GM10266 (cell line): ENCODE measurements at regions not wholly inside any gene's neighbourhood (a gene's known extent, or its start where the extent isn't known, plus 50 kb on each side); places are given as distances from the start of the nearest gene placed in this dataset.

Source experiments
- DNase-seq: peaks from one replicate; pipeline ENCODE4 v3.0.0; 2012; ENCODE audit errors: extremely low spot score
- CTCF ChIP-seq: IDR thresholded peaks from 2 replicates; pipeline ENCODE4 v1.5.1; 2012; ENCODE audit warnings: mild to moderate bottlenecking, low read depth; ENCODE audit not compliant: control insufficient read depth, insufficient read depth; ENCODE audit errors: missing control alignments

- TF ChIP-seq CTCF: no peak
- DNase-seq: no peak
Observed at GRCh38 chr6:134738211-134738885, 211.6 kb downstream of the ALDH8A1 start.

GRCh38 chr6:134735461-134735860 lies 214.4 kb downstream of the ALDH8A1 start:
- no peak for TF ChIP-seq CTCF
- DNase-seq: no peak

GRCh38 chr6:134734312-134734869 lies 215.5 kb downstream of the ALDH8A1 start:
- DNase-seq: no peak
- TF ChIP-seq CTCF: no peak

- DNase-seq: no peak
- TF ChIP-seq CTCF: no peak
Observed at GRCh38 chr6:134733801-134734200, 216.1 kb downstream of the ALDH8A1 start.

- DNase-seq: no peak
- TF ChIP-seq CTCF: no peak
Observed at GRCh38 chr6:134732763-134733162, 217.1 kb downstream of the ALDH8A1 start.

GRCh38 chr6:134731615-134732014 lies 218.3 kb downstream of the ALDH8A1 start:
- no peak for DNase-seq
- no peak for TF ChIP-seq CTCF

GRCh38 chr6:134730013-134730412 lies 219.9 kb downstream of the ALDH8A1 start:
- TF ChIP-seq CTCF: no peak
- DNase-seq: no peak
